Hepatocyte (in vitro differentiated cells): ENCODE measurements at regions not wholly inside any gene's neighbourhood (a gene's known extent, or its start where the extent isn't known, plus 50 kb on each side); places are given as distances from the start of the nearest gene placed in this dataset.

Experiments
- CTCF ChIP-seq: fragments of 200-600 bp; sonication (generic); IDR thresholded peaks from 2 replicates; pipeline ENCODE4 v1.5.1; 2016; ENCODE audit warnings: antibody characterized with exemption, mild to moderate bottlenecking; ENCODE audit not compliant: poor library complexity
- EZH2 ChIP-seq: fragments of 200-600 bp; sonication (generic); IDR thresholded peaks from 2 replicates; pipeline ENCODE4 v1.6.1; 2016; ENCODE audit warnings: antibody characterized with exemption, mild to moderate bottlenecking, borderline replicate concordance
- EZH2phosphoT487 ChIP-seq: fragments of 200-600 bp; sonication (generic); IDR thresholded peaks from one replicate; pipeline ENCODE4 v1.6.1; 2018; ENCODE audit warnings: antibody characterized with exemption, mild to moderate bottlenecking, low read depth, moderate library complexity; ENCODE audit not compliant: unreplicated experiment, severe bottlenecking

- TF ChIP-seq CTCF (no peak), EZH2phosphoT487 (no peak), EZH2 (no peak)
Measured at GRCh38 chr4:136573460-136573859, 958.8 kb downstream of the PCDH18 start.
